HG03108 (cell line): ENCODE measurements at regions not wholly inside any gene's neighbourhood (a gene's known extent, or its start where the extent isn't known, plus 50 kb on each side); places are given as distances from the start of the nearest gene placed in this dataset.
"Not testable (repeated sequence)": the region's sequence is repeated elsewhere in the genome, so short reads cannot be mapped to it uniquely, and the experiment has no call there.

Experiments
- ATAC-seq: cut with Tn5 transposase; IDR thresholded peaks from one replicate; pipeline ENCODE4 v1.9.1; 2021; ENCODE audit warnings: moderate library complexity; ENCODE audit not compliant: unreplicated experiment

DNA sequence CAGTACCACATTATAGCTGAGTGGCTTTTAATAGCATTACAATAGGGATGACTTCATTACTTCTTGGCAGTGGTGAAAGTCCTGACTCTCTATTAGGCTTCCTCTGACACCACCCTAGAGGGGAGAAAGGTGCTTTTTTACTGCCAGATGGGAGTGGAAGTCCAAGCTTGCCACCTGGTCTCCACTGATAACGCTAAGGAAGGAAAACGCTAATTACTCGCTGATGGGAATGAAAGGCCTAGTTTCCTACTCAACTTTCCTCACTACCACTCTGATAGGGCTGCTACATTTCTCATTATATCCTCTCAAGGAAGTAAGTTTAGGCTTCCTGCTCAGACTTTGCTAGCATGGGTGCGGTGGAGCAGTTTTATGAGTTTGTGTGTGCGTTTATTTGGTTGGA is 62.3 kb upstream of the PAGE3 start:
- ATAC-seq, result no peak

DNA sequence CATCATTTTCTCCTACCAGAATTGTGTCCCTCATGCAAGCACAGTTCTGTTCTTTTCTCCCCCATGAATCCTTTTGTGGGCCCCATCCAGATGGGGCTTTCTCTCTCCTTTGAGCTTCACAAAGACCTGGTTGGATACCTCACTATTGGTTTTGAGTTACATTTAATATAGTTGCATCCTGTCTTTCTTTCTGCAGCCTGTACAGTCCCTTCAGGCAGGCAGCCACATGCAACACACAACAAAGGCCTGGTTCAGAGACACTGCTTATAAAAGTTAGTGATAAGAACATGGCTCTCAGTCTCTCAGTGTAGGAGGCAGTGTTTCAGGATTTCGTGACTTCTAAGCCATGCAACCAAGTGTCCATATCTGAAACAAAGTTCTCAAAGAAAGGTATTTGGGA is 70.6 kb upstream of the PAGE3 start:
- ATAC-seq, result no peak

DNA sequence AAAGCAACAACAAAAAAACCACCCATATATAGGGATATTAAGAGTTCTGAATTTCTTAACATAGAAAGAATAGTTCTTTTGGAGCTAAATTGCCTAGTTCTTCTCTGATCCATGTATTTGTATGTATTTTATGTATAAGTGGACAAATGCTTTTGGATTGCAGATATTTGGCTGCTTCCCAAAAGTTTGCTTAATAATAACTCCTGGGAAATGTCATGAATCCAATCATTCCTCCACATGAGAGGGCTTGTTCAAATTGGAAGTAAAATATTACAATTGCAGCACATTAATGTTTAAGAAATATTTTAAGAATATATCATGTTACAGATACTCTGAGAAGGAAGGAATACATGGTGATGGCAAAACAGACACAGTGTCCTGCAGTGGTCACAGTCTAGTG is 71.5 kb upstream of the PAGE3 start:
- no peak for ATAC-seq

DNA sequence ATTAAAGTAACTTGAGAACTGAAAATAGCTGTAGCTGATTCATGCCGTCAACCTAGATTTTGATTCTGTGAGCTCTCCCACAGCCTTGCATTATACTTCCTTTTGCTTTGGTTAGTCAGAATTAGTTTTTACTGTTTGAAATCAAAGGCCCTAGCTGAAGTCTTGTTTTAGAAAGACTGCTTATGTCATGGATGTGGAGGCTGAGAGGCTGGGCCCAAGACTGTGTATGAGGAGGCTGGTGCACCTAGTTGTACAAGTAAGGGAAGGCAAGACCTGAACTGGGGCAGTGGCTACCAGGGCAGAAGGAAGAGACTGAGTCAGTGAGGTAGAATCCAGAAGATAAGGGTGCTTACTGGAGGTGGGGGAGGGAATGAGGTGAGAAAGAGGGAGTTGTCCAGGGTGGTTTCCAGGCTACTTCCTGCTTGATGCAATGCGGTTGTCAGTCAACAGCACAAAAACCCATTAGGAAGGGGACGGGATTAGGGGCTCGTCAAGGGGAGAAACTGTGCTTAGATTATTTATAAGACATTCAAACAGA is 76.2 kb upstream of the PAGE3 start:
- no peak for ATAC-seq

DNA sequence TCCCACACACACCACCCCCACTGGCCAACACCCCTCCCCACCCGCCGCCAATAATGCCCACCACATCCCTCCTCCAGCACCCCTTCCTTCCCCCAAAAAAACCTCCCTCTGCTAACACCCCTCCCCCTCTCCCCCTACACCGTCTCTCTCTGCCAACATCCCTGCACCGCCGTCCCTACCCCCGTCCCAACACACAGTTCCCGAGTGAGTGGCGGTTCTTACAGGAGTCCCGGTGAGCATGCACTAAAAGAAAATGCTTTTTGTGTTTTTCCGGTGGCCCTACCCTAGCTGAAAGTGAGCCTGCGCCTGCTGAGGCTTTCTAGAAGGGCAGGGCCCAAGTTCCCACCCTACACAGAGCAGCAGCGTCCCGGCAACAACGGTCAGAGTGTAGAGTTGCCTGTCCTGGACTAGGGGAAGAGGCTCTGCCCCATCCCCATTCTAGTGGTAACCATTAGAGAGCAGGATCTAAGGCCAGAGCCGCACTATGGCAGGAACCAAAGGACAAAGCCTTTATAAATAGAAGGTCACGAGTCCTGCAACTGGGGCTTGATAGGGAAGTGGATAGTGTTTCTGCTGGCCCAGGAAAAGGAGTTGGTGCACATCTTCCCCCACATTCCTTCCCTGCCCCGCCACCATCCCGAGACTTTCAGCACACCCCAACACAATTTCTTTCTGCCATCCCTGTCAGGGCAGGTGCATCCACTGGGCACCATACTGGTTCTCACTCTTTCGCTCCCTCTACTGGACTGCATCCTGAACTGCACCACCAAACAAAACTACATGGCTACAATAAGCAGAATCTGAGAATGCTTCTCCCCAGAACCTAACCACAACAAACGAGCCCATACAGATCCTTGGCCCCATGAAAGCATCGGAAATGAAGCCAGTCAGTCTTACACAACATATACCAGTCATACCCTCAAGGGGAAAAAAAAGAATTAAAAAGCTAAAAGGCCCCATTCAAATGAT is 78.1 kb upstream of the PAGE3 start:
- ATAC-seq, result peak; percentile 66

DNA sequence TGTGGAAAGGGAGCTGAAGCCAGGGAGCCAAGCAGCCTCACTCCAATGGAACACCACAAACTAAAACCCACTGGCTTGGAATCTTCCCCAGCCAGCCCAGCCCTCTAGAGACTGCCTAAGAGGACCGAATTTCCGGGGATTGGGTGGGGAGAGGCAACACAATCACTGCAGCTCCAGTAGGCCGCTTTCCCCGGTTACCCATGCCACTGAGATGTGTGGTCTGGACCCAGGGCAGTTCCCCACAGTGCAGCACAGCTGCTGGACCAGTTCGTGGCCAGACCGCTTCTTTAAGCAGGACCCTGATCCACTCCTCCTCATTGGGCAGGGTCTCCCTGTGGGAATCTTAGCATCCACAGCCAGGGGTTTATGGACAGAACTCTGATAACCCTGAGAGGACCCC is 91.9 kb upstream of the PAGE3 start:
- ATAC-seq, result no peak

DNA sequence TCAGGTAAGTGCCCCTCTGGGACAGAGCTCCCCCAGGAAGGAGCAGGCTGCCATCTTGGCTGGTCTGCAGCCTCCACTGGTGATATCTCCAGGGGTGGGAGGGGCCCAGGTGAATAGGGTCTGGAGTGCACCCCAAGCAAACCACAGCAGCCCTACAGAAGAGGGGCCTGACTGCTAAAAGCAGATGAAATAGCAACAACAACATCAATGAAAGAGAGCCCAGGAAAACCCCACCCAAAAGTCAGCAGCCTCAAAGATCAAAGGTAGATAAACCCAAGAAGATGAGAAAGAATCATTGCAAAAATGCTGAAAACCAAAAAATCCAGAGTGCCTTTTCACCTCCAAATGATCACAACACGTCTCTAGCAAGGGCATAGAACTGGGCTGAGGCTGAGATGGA is 92.5 kb upstream of the PAGE3 start:
- ATAC-seq, result no peak

DNA sequence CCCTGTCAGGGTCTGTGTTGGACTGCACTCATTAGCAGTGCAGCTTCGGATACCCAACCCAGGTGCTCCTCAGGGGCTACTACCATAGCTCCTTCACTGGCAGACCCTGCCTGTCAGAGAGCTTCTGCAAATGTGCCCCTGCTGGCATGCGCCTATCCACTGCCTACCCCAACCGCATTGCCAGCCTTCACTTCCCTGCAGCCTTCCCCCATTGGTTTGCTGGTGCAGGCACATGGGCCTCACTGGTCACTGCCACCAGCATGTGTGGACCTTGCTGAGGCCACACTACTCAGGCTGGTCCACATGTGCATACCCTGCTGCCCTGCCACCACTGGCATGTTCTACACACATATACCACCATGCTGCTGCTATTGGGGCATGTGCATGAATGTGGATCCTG is 72.5 kb upstream of the MAGEH1 start:
- no peak for ATAC-seq

DNA sequence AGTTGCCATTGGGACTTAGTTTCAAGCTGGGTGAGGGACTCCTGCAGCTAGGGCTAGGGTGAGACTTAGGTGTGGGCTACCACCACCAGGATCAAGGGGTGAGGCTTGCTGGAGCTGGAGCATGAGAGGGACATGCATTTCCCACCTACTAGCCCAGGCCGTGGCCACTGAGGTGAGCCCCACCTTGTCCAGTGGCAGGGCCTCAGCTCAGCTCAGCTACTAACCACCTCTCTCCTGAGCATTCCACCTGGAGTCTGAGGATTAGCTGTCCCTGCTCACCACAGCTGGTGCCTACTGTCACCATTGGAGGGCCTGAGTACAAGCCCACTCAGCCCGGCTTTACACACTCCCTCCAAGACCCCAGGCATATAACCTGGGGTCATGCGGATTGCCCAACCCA is 62.6 kb upstream of the MAGEH1 start:
- ATAC-seq, result no peak

DNA sequence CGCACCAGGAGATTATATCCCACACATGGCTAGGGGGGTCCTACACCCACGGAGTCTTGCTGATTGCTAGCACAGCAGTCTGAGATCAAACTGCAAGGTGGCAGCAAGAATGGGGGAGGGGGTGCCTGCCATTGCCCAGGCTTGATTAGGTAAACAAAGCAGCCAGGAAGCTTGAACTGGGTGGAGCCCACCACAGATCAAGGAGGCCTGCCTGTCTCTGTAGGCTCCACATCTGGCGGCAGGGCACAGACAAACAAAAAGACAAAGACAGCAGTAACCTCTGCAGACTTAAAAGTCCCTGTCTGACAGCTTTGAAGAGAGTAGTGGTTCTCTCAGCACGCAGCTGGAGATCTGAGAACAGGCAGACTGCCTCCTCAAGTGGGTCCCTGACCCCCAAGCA is 55.1 kb upstream of the MAGEH1 start:
- ATAC-seq, result not testable (repeated sequence)
